HCEC 1CT (cell line): ENCODE measurements at regions not wholly inside any gene's neighbourhood (a gene's known extent, or its start where the extent isn't known, plus 50 kb on each side); places are given as distances from the start of the nearest gene placed in this dataset.

ENCODE experiments used
- DNase-seq: peaks from one replicate; pipeline ENCODE4 v3.0.0-alpha.2; 2017

DNA sequence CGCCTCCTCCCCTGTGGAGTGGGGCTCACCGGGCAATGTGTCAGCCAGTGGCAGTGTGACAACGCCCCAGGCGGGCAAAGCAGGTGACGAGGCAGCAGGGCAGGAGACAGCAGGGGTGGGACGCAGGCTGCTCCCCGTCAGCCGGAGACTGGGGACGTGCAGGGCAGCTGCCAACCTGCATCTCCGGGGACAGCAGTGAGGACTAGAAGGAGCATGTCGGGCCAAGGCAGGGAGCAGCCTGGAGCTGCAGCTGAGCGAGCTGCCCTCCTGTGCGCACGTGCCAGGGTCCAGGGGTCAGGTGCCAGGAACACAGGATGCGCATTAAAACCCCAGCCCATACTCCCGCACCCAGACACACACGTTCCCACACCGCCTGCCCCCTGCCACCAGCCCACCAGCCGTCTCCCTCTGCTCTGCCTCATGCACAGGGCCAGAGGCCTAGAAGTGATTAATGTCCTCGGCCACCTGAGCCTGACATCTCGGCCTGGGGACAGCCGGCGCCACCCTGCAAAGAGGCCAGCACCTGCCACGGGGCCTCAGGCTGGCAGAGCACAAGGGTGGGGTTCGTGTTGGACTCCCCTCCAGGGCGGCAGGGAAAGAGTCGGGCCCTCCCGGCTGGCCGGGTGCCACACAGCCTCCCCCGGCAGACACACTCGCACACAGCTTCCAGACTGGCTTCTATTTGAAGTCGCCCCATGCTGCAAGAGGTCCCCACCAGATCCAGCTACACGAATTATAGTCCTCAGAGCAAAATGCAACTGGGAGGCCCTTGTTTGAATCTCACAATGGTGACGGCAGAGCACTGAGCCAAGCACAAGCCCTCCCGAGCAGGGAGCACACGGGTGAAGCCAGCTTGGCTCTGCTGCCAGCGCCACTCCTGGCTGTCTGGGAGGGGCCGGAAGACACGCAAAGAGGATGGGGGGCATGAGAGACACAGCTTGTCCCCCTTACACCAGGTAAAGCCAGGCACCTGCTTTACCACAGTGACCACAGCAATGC is 90.4 kb downstream of the RBFOX3 start:
- DNase-seq, result no peak

DNA sequence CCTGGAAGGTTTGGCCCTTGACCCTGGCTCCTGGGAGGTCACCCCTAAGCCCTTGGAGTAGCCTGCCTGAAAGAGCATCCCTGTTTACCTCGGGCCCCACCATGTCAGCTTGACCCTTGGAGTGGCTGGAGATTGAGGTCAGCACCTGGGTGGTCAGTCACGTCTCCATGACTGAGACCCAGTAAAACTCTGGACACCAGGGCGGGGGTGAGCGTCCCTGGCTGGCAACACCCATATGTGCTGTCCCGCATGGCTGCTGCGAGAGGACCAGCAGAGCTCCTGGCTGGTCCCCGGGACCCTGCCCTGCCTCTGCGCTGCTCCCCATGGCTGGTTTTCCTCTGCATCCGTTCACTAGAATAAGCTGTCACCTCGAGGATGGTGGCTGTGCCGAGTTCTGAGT is 91.2 kb downstream of the RBFOX3 start:
- DNase-seq, result no peak

DNA sequence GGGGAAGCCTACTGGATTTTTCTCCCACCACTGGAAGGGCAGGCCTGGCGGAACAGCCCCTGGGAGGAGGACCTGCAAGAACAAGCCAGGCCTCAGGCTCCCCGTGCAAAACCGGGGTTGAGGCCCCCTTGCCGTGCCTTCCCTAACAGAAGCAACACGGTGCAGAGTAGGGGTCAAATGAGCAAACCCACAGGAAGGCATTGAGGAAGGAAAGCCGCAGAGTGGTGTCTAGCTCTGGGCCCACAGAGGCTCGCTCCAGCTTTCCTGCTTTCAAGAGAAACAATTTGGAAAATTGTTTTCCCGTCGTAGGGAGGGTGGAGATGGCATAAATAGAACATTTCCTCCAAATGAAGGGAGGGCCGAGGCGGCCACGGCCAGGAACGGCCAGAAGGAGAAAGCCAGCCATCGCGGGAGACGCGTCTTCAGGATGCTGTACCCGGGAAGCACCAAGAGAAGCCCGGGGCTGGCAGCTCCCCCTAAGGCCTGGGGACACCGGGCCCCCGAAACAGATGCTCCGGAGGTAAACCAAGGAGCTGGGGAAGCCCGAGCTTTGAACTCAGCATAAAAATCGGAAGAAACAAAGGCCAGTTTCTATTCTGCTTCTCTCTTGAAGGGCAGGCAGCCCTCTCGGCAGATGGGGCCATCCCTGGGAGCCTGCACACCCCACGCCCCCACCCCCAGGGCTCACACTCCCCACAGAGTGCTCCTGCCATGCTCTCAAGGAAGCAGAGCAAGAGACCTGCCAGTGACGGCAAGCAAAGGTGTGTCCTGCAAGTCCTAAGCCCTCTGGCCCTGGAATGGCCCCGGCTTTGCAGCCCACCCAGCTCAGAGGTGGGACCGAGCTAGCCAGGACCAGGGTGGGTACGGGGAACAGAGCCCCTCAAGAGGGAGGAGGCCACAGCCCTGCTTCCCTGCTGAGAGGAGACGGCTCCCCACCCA is 92.0 kb downstream of the RBFOX3 start:
- DNase-seq, result no peak

DNA sequence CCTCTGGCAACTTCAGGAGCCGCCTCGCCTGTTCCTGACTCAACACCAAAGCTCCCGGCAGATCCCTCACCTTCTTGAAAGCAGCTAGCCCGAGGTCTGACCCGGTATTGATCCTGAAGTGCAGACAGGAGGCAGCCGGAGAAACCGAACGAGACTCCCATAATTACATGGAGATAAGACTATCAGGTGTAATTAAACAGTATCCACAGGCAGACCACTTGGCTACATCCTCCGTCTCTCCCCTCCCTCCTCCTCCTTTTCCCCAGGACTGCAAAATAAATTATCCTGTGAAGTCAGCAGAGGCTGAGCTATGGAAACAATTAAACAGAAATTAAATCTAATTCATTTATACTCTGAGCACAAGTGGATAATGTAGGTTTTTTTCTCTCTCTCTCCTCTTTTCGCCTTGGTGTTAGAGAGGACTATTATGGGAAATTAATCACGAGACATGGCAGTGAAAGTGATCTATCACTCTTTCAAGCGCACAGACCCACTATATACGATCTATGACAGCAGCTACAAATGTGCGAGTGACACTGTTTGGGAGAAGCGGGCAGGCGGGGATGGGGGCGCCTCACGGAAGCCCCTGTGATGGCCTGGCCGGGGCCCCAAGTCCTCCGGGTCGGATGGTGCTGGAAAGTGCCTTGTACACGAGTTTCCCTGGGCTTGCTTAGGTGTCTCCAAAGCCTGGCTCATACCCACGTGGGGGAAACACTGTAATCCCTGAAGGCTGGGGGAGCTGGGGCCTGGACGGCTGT is 92.8 kb downstream of the RBFOX3 start:
- no peak for DNase-seq

DNA sequence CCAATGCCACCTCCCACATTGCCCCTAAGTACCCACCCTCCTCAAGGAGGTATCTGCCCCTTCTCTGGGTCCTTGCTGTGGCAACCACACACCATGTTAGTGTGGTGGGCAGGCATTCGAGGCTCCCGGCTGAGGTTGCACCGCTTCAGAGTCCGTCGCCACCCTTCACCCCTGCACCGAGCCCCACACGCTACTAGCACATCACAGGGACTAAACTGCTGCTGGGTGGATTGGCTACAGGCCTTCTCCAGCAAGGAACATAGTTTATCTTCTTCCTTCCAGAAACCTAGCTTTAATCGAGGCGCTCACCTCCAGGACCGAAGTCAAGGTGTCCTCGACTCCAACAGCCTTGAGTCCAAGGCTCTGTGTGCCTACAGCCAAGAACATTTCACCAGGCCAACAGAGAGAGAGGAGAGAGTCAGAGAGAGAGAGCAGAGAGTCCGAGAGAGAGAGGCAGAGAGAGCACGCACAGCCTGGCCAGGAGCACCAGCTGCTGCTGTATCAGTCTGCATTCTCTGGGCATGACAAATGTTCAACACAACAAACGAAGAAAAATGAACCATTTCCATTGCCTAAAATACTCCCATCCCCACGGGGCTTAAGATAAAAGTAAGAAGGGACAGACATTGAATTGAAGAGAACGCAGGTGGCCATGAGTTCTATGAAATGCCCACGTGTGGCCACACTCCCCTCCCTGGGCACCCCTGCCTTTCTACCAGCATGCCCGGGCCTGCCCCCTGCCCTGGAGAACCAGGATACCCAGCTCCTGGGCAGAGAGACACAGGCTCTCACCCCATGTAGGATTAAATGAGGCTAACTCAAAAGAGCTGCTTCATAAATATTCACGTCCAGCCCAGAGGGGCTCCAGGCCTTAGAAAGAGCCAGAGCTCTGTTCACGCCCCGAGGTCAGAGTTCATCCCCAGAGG is 94.9 kb downstream of the RBFOX3 start:
- no peak for DNase-seq

DNA sequence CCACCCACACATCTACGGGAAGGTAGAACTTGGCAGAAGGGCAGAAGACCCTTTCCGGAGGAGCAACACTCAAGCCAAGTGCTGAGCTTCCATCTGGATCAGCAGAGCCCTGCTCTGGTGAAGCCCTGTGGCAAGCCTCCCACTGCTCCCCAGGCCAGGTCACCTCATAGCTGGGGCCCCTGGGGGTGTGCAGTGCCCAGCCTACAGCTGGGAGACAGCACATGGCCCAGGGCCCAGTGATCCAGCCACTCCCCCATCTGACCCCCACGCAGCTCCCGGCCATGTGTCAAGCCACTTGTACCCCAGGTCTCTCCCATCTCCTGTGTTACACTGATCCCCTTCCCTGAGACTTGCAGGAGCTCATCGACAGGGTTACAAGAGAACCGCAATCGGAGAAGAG is 95.7 kb downstream of the RBFOX3 start:
- DNase-seq, result no peak

DNA sequence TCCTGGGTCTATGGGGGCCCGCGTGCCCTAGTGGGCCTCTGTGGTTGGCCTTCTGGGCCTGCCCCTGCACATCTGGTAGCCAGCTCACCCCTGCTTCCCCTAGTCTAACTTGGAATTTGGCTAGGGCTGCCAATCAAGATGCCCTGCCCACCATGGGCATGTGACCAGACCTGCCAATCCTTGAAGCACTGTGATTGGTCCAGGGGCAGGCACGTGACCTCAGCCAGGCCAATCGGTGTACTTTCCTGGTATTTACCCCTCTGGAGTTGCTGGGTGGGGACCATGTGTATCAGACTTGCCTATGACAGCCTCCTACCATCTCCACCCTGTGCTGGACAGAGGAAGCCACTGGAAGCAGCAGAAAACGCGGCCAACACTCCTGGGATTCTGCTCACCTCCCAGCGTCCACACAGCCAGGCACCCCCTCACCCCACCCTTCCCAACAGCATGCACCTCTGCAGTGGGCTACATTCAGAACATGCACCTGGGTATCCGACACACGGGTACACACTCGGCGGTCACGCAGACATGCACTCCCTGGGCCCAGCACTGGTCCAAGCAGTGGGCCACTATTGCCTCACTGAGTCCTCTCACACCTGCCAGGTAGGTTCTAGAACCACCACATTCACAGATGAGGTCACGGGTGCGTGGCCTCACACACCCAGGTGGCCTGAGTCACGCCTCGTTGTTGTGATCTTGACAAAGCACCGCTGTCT is 96.9 kb downstream of the RBFOX3 start:
- DNase-seq, result no peak

DNA sequence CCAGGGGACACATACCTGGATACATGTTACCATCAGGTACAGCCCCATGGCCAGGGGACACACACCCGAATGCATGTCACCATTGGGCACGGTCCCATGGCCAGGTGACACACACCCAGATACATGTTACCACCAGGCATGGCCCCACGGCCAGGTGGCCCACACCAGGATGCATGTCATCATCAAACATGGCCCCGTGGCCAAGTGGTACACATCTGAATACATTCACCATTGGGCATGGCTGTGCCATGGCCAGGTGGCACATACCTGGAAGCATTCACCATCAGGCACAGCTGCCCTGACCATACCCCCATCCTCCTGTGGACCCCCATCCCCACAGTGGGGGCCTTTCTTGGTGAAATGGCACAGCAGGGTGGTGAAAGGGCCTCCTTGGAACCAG is 97.6 kb downstream of the RBFOX3 start:
- no peak for DNase-seq

DNA sequence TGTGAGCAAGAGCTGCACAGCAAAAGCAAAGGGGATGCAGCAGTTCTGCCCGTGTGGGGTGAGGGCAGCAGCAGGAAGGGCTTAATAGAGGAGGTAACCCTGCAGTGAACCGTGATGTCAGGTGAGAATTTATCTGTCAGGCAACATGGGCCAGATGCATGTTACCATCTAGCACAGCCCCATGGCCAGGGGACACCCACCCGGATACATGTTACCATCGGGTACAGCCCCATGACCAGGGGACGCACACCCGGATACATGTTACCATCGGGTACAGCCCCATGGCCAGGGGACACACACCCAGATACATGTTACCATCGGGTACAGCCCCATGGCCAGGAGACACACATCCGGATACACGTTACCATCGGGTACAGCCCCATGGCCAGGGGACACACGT is 99.4 kb downstream of the RBFOX3 start:
- no peak for DNase-seq

DNA sequence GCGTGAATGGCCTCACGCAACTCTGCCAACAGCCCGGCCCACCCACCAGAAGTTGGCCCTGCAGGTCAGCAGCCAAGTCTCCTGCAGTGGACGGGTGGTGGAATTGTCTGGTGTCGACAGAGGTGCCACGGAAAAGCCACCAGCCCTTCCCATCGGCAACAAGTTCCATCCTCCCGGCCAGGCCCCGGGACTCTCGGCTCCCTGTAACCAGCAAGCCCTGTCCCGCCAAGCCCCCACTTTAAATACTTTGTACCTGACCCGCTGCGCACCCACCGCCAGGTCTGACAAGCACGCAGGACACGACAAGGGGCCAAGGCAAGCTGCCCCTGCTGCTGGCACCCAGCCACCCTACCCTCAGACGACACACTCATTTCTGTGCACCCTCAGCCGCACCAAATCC is 100.8 kb downstream of the RBFOX3 start:
- DNase-seq, result no peak

DNA sequence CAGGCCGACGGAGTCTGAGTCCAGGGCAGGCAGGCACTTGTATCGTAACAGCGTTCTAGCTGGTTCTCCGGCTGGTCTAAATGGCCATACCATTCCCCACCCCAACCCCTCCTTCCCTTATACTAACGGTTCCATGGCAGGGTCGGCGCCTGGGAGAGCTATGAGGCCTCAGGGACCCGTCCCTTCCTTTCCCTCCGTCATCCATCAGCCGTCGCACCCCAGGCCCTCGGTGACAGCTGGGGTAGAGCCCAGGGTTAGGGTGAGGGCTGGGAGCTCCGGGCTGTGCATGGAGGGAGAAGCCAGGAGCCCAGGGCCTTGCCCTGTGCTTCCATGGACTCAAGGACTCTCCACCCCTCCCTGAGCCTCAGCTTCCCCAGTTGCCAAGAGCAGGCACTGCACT is 101.4 kb downstream of the RBFOX3 start:
- no peak for DNase-seq

DNA sequence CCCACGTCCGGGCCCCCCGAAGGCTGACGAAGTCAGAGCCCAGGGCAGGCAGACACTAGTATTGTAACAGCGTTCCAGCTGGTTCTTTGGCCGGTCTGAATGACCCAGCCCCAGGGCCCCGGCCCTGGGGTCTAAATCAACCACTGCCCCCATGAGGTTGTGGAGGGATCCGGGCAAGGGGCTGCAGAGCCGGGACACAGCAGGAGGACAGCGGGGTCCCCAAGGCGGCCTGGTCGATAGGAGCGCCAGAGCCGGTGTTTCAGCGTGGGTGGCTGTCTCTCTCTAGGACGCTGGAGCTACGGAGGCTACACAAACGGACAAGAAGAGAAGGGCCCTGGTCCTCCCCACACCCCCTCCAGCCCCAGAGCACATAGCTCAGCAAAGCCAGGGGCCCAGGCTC is 101.8 kb downstream of the RBFOX3 start:
- DNase-seq, result no peak

DNA sequence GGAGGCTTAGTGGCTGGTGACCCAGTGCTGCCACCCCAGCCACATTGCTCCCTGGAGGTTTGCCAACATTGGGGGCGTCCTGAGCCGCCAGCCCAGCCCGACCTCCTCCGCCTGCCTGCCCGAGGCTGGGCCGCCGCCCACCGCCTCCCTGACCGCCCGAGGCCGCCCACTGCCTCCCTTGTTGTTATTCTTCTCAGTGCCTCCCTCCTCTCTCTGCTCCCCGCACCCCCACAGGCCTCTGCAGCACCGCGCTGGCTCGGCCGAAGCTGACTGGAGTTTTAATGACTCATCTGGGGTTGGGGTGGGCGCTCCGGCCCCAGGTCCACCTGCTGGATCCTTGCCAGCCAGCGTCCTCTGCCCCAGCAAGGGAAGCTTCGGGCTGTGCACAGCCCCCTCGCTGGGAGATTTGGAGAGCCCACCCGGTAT is 102.5 kb downstream of the RBFOX3 start:
- DNase-seq, result no peak

DNA sequence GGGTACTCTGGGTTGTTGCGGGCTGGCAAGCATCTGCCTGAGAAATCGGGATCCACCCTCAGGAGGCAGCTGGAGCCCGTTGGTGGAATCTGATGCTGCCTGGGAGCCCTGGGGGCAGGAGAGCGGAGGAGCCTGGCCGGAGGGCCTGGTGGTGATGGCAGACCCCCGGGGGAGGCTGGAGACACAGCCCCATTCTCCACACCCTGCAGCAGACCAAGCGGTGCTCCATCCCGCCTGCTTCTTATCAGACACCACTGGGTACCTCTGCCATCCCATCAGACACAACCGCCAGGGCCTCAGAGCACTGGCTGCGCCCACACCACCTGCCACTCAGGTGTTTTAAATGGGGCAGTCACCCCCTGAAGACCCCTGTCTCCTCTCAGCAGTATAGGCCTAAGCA is 103.9 kb downstream of the RBFOX3 start:
- no peak for DNase-seq

DNA sequence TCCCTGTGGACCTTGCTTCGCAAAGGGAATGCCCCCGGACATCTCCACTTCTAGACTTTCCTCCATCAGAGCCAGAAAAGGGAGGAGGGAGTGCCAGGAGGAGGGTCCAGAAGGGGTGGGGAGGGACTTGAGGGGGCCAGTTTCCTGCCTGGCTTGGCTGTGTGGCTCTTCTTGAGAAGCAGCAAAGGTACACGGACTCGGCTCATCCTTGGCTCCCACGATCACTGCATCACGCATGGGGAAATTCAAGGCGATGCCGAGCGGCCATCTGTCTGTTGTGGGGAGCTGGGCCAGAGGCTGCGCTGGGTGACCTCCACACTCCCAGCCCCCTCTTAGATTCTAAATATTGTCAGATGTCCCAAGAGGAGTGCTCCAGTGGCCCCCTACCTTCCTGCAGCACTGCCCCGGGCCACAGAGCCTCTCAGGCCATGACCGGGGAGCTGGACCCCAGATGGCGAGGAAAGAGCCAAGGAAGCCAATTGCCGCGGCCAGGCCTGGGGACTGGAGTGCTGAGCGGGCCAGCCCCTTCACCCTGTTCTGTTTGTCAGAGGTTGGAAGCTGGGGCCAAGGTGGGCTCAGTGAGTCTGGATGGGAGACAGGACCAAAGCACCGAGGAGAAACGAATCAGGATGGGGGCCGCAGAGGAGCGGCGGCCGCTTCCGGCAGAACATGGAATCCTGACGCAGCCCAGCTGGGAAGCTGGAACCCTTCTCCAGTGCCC is 104.5 kb downstream of the RBFOX3 start:
- DNase-seq, result no peak

DNA sequence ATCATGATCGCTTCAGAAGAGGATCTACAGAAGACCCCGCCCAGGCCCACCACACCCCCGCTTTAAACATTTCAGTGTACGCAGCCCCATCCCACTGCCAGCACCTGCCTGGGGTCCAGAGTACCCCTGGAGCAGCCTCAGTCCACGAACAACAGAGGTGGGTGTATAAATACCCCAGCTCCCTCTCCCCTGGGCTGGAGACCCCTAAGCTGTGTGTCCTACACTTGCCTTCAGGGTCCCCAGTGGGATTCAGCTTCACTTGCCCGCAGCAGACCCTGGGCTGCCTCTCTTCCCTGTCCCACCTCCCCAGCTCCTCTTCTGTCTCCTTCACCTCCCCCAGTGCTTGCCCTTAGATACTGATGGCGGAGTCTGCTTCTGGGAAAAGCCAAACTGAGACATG is 105.7 kb downstream of the RBFOX3 start:
- DNase-seq, result no peak

DNA sequence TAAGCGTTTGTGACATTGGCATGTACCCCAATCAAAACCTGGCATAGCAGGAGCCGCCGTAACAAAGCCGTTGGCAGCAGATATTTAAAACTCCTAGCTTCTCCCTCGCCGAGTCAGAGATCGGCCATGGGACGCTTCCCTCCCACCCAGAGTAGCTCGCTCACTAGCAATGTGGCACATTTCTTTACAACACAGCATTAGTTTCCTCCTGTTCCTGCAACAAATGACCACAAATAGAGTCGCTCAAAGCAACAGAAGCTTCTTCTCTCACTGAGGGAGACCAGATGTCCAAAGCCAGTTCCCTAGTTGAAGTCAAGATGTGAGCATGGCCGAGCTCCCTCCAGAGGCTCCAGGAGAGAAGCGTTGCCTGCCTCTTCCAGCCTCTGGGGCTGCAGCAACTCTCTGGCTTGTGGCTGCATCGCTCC is 106.7 kb downstream of the RBFOX3 start:
- no peak for DNase-seq

DNA sequence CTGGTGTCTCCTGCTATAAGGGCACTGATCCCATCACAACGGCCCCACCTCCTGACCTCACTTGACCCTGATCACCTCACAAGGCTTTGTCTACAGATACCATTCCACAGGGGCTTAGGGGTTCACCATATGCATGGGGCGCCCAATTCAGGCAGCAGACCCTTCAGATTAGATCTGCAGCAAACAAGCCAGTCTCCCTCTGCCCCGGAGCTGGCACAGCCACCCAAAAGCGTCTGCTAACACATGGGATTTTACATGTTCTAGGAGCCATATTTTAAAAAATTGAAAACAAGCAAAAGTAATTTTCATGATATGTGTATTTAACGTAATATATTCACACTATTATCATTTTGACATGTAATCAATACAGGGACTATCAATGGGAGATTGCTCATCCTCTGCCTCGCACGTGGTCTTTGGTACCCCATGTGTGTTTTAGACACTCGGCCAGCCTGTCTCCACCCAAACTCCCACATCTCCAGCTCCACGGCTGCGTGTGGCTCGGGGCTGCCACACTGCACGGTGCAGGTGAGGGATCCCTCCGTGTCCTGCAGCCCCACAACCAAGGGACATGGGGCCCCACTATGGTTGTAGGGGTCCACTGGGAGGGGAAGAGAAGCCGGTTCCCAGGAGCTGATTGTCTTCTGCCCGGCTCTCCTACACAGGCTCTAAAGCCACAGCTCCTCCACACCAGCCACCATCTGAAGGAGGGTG is 107.6 kb downstream of the RBFOX3 start:
- no peak for DNase-seq

DNA sequence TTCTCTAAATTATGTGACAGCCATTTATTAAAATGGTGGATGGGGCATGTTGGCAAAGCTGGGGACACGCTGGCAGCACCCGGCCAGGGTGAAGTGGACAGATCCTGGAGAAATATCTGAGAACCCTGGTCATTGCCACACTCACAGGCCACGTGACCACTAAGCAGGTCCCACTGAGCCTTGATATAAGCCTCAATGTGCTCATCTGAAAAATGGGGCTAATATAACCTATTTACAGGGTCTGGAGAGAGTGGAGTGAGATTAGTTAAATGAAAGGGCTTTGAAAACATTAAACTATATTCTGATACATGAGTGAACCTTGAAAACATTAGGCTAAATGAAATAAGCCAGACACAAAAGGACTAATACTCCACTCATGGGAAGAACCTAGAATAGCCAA is 108.9 kb downstream of the RBFOX3 start:
- no peak for DNase-seq
